Nephron (organoid): ENCODE measurements at regions not wholly inside any gene's neighbourhood (a gene's known extent, or its start where the extent isn't known, plus 50 kb on each side); places are given as distances from the start of the nearest gene placed in this dataset.
"Not testable (repeated sequence)": the region's sequence is repeated elsewhere in the genome, so short reads cannot be mapped to it uniquely, and the experiment has no call there.

Experiments used
- H3K27ac Mint-ChIP-seq, 3 experiments: 2 replicates each; pipeline ENCODE4 v1.8.0; 2020; ENCODE audit warnings: mixed read lengths in 3 of 3, mild to moderate bottlenecking in 2 of 3, moderate library complexity in 1 of 3
- H3K27me3 Mint-ChIP-seq: 2 replicates; pipeline ENCODE4 v1.8.0; 2021; ENCODE audit warnings: low read depth, mild to moderate bottlenecking, moderate library complexity, mixed read lengths
- H3K36me3 Mint-ChIP-seq: 2 replicates; pipeline ENCODE4 v1.8.0; 2020; ENCODE audit warnings: low read depth, mixed read lengths
- H3K4me1 Mint-ChIP-seq: 2 replicates; pipeline ENCODE4 v1.8.0; 2020; ENCODE audit warnings: mixed read lengths
- H3K4me3 Mint-ChIP-seq, 3 experiments: 2 replicates each; pipeline ENCODE4 v1.8.0; 2020; ENCODE audit warnings: mild to moderate bottlenecking in 3 of 3, mixed read lengths in 3 of 3, moderate library complexity in 2 of 3
- H3K9me3 Mint-ChIP-seq: 2 replicates; pipeline ENCODE4 v1.8.0; 2020; ENCODE audit warnings: mixed read lengths
- CTCF ChIP-seq, 3 experiments: fragments of 200-600 bp; sonication (generic); IDR thresholded peaks; one replicate each; pipeline ENCODE4 v1.5.0; 2021; ENCODE audit warnings: antibody characterized with exemption in 3 of 3; ENCODE audit not compliant: unreplicated experiment in 3 of 3

GRCh38 chr17:72382971-72383722 lies 262.3 kb downstream of the SOX9 start:
- TF ChIP-seq CTCF (IDR thresholded peaks at IDR 0.05; ENCODE audit: unreplicated experiment in 3 of 3): no peak
- Mint-ChIP-seq H3K36me3 (no peaks in the 10 kb centered on the region), H3K4me1 (peaks cover 48% of the 10 kb centered on the region), H3K4me3 (no peak overlapping the region), H3K9me3 (peaks cover 4% of the 10 kb centered on the region), H3K27ac (peak overlapping the region in 1 of 3 experiments; percentile 6), H3K27me3 (peaks cover 38% of the 10 kb centered on the region)

GRCh38 chr17:72385475-72385874 lies 264.7 kb downstream of the SOX9 start:
- H3K36me3 Mint-ChIP-seq: no peaks in the 10 kb centered on the region
- no peak for TF ChIP-seq CTCF (IDR thresholded peaks at IDR 0.05; ENCODE audit: unreplicated experiment in 3 of 3)
- peaks cover 38% of the 10 kb centered on the region for H3K4me1 Mint-ChIP-seq
- peaks cover 4% of the 10 kb centered on the region for H3K9me3 Mint-ChIP-seq
- H3K27me3 Mint-ChIP-seq: peaks cover 27% of the 10 kb centered on the region
- H3K4me3 Mint-ChIP-seq: no peak overlapping the region
- peak overlapping the region in 1 of 3 experiments; percentile 49 for H3K27ac Mint-ChIP-seq

GRCh38 chr17:72386173-72386572 lies 265.4 kb downstream of the SOX9 start:
- not testable (repeated sequence) for H3K36me3 Mint-ChIP-seq, H3K9me3 Mint-ChIP-seq, H3K4me3 Mint-ChIP-seq
- Mint-ChIP-seq H3K27ac (peak overlapping the region in 2 of 3 experiments; percentile 30 to 53), H3K4me1 (peaks cover 36% of the 10 kb centered on the region), H3K27me3 (peaks cover 25% of the 10 kb centered on the region)

GRCh38 chr17:72386619-72387237 lies 265.9 kb downstream of the SOX9 start:
- Mint-ChIP-seq H3K36me3 (no peaks in the 10 kb centered on the region), H3K4me1 (peaks cover 36% of the 10 kb centered on the region), H3K4me3 (no peak overlapping the region), H3K9me3 (peaks cover 4% of the 10 kb centered on the region), H3K27me3 (peaks cover 30% of the 10 kb centered on the region), H3K27ac (peak overlapping the region in 2 of 3 experiments; percentile 30 to 53)
- TF ChIP-seq CTCF (IDR thresholded peaks at IDR 0.05; ENCODE audit: unreplicated experiment in 3 of 3): no peak

GRCh38 chr17:72387487-72387886 lies 266.7 kb downstream of the SOX9 start:
- Mint-ChIP-seq H3K4me3 (no peak overlapping the region), H3K4me1 (peaks cover 39% of the 10 kb centered on the region), H3K27ac (peak overlapping the region in 2 of 3 experiments; percentile 35 to 80), H3K9me3 (peaks cover 4% of the 10 kb centered on the region), H3K36me3 (no peaks in the 10 kb centered on the region), H3K27me3 (peaks cover 28% of the 10 kb centered on the region)
- TF ChIP-seq CTCF (IDR thresholded peaks at IDR 0.05; ENCODE audit: unreplicated experiment in 3 of 3): no peak

GRCh38 chr17:72387969-72388368 lies 267.1 kb downstream of the SOX9 start:
- H3K9me3 Mint-ChIP-seq: peaks cover 4% of the 10 kb centered on the region
- no peak overlapping the region for H3K4me3 Mint-ChIP-seq
- H3K4me1 Mint-ChIP-seq: peaks cover 39% of the 10 kb centered on the region
- H3K27ac Mint-ChIP-seq: peak overlapping the region in 2 of 3 experiments; percentile 35 to 80
- peaks cover 28% of the 10 kb centered on the region for H3K27me3 Mint-ChIP-seq
- no peaks in the 10 kb centered on the region for H3K36me3 Mint-ChIP-seq
- no peak for TF ChIP-seq CTCF (IDR thresholded peaks at IDR 0.05; ENCODE audit: unreplicated experiment in 3 of 3)
